ENCODE measurements at regions not wholly inside any gene's neighbourhood (a gene's known extent, or its start where the extent isn't known, plus 50 kb on each side); places are given as distances from the start of the nearest gene placed in this dataset.
"Not testable (repeated sequence)": the region's sequence is repeated elsewhere in the genome, so short reads cannot be mapped to it uniquely, and the experiment has no call there.

DNA sequence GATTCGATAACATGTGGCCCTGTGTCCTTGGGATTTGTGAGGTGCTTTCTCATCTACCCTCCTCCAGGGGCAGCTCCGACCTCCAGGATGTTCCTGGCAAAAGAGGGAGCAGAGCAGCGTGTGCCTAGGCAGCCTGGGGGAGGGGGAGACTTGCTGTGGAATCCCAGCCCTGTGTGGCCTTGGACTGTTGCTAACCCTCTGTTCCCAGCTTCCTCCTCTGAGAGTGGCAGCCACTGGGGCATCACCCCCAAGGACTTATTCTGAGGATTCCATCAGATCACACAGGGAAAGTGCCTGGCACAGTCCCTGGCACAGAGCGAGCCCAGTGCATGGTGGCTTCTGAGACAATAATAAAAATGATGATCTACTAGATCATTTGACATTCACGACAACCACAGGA is 265.1 kb upstream of the MVB12B start:
- ChIA-PET CTCF (no interaction called here), POLR2A (no interaction called here)
- Mint-ChIP-seq H3K27ac (no peak overlapping the region), H3K36me3 (no peaks in the 10 kb centered on the region), H3K4me1 (ENCODE audit: low read depth) (no peaks in the 10 kb centered on the region), H3K4me3 (no peak overlapping the region), H3K27me3 (peaks cover 5% of the 10 kb centered on the region), H3K9me3 (no peaks in the 10 kb centered on the region)
- DNase-seq = no peak
- intact Hi-C loops (cut with micrococcal nuclease) = no loop called here

DNA sequence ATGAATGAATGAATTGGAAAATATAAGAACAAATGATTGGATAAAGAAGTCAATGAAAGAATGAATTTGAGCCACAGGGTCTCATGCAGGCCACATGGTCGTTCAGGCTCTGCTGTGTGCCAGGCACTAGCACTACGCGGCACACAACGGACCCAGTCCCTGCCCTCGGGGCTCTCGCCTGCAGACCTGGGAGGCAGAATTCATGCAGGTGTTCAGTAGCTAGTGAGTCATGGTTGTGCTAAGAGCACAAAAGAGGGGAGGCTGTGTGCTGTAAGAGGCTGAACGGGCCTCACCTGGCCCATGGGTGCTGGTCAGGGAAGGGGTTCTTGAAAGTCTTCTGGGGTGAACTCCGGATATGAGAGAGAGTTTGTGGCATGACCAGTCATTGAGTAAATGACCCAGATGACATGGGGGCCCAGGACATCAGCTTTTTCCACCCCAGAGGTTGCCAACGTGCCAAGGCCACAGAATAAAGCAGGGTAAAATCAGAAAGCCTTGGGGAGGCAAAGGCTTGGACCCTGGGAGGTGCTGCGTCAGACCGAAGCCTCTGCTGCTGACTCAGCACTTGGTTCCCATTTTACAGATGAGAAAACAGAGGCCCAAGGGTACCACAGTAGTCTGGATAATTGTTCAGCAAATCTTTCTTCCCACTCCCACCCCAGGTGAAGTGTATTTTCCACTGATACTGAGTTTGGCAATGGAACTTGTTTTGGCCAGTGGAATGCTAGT is 264.3 kb upstream of the MVB12B start:
- CTCF ChIA-PET = no interaction called here
- POLR2A ChIA-PET = no interaction called here
- Mint-ChIP-seq H3K27me3 (peaks cover 5% of the 10 kb centered on the region), H3K4me1 (ENCODE audit: low read depth) (no peaks in the 10 kb centered on the region), H3K36me3 (no peaks in the 10 kb centered on the region), H3K9me3 (no peaks in the 10 kb centered on the region), H3K27ac (no peak overlapping the region), H3K4me3 (no peak overlapping the region)
- intact Hi-C loops (cut with micrococcal nuclease) = no loop called here
- DNase-seq = no peak

DNA sequence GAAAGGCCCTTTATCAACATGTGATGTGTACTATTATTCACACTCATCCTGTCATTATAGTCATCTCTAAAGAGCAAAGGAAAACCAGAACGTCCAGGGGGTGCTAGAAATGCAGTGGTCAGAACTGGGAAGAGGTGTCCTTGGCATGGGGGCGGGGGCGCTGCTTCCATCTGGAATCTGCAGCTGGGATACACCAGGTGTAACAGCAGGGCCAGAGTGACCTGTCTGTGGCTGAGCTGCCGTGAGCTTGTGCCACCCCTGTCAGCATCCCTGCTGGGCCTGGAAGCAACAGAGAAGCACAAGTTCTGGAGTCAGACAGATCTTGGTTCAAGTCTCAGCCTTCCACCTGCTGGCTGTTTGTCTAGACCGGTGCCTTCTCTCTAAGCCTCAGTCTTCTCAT is 263.3 kb upstream of the MVB12B start:
- Mint-ChIP-seq H3K9me3 (no peaks in the 10 kb centered on the region), H3K4me3 (no peak overlapping the region), H3K4me1 (ENCODE audit: low read depth) (no peaks in the 10 kb centered on the region), H3K27ac (no peak overlapping the region), H3K27me3 (peaks cover 5% of the 10 kb centered on the region), H3K36me3 (no peaks in the 10 kb centered on the region)
- ChIA-PET CTCF (no interaction called here), POLR2A (no interaction called here)
- intact Hi-C loops (cut with micrococcal nuclease) = no loop called here
- no peak for DNase-seq

DNA sequence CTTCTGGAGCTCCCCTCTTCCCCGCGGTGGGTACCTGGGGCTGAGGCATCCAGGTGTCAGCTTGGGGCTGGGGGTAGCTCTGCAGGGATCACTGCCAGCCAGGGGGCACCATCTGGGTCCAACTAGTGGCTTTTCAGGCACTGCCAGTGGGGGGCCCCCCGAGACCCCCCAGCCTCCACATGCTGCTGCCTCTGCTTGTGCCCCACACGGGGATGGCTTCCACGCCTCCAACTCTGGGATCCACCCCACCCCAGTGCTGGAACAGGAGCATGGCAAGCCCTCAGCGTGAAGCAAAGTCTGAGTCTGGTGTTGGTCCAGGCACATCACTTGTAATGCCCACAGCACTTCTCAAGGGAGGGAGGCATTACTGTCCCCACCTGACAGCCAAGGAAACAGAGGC is 260.5 kb upstream of the MVB12B start:
- CTCF ChIA-PET = interaction anchor here (0.6 kb wide), 1 partner anchor 492 kb away, joined by 3 read pairs; no protein-coding TSS in a partner anchor
- Mint-ChIP-seq H3K27ac (no peak overlapping the region), H3K9me3 (no peaks in the 10 kb centered on the region), H3K27me3 (peaks cover 5% of the 10 kb centered on the region), H3K4me1 (ENCODE audit: low read depth) (no peaks in the 10 kb centered on the region), H3K4me3 (no peak overlapping the region), H3K36me3 (no peaks in the 10 kb centered on the region)
- intact Hi-C loops (cut with micrococcal nuclease) = no loop called here
- POLR2A ChIA-PET = interaction anchor here (1.0 kb wide), 1 partner anchor 522 kb away, joined by 4 read pairs; no protein-coding TSS in a partner anchor
- no peak for DNase-seq

DNA sequence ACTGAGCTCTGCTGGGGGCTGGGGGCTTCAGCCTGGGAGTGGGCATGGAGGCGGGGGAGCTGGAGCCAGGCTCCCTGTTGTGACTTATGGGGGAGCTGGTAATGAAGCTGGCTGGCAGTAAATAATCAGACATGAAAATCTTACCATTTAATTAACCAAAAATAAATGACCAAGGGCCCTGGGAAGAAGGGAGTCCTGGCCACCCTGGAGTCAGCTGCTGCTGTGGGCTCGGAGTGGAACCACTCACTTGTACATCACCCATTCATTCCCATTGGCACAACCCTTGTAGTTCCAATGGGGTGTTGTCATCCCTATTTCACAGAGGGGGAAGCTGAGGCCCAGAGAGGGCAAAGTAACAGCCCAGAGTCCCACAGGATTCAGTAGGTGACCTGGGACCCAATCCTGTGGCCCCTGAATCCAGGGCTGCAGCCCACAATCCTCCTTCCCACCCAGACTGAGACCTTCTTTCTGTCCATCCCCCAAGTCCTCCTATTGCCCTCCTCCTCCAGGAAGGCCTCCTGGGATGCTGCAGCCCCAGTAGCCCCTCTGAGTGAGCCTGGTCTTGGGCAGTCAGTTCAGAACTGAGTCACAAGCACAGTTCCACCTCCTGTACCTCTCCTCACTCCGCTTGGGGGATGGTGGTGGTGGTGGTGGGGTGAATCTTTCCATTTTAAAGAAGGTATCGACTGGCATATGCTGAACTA is 259.4 kb upstream of the MVB12B start:
- Mint-ChIP-seq H3K36me3 (no peaks in the 10 kb centered on the region), H3K4me3 (no peak overlapping the region), H3K4me1 (ENCODE audit: low read depth) (no peaks in the 10 kb centered on the region), H3K9me3 (no peaks in the 10 kb centered on the region), H3K27me3 (peaks cover 7% of the 10 kb centered on the region), H3K27ac (no peak overlapping the region)
- intact Hi-C loops (cut with micrococcal nuclease) = no loop called here
- ChIA-PET CTCF (no interaction called here), POLR2A (no interaction called here)
- no peak for DNase-seq

DNA sequence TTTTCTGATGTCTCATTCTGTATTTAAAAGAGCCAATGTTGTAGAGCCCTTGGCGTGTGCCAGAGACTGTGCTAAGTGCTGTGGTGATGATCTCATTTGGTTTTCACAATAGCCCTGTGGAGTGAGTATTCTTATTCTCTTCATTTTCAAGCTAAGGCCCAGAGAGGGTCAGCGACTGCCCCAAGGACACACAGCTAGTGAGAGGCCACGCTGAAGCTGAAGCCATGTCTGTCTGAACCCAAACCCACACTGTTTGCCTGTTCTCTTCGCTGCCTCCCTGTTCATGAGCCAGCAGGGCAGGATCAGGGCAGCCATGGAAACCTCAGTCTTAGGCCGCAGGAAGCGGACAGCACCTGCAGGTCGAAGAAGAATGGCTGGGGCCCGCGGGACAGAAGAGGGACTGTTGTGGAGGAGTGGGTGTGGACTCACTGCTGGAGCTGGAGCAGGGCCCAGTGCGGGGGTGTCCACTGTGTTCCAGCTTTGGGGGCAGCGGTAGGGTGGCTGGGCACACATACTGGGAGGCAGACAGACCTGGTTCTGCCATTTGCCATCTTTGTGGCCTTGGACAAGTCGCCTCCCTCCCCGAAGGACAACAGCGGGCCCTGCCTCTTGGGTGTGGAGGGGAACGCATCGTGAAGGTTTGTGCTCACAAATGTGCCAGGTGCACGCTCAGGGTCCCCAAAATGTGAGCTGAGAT is 257.9 kb upstream of the MVB12B start:
- ChIA-PET CTCF (interaction anchor here (1.4 kb wide), 1 partner anchor 661 kb away, joined by 4 read pairs; no protein-coding TSS in a partner anchor), POLR2A (no interaction called here)
- H3K36me3 Mint-ChIP-seq = no peaks in the 10 kb centered on the region
- H3K9me3 Mint-ChIP-seq = no peaks in the 10 kb centered on the region
- H3K27ac Mint-ChIP-seq = no peak overlapping the region
- H3K27me3 Mint-ChIP-seq = peaks cover 11% of the 10 kb centered on the region
- no peak for DNase-seq
- no peak overlapping the region for H3K4me3 Mint-ChIP-seq
- no peaks in the 10 kb centered on the region for H3K4me1 Mint-ChIP-seq (ENCODE audit: low read depth)
- intact Hi-C loops (cut with micrococcal nuclease) = no loop called here

DNA sequence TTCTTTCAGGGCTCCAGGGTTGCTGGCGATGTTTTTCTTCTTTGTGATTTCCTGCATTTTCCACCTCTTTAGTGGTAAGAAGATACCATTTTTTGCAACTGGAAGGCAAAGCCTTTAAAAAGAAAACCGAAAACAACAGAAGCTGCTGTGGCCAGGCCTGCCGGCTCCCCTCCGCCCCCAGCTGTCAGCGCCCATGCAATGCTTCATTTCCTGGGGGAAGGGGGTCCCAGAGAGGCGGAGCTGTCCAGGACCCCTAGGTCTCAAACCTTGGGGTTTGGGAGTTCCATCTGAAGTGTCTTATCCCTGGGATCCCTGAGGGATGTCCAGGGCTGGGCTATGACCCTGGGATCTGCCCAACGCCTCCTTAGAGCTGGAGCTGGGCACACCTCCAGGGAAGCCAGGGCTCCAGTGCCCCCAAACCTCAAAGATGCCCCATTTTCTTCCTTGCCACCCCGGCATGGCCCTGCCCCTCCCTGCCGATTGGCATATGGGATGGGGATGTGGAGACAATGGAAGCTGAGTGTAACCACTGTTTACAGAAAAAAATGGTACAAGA is 257.2 kb upstream of the MVB12B start:
- CTCF ChIA-PET = interaction anchor here (1.4 kb wide), 1 partner anchor 662 kb away, joined by 4 read pairs; no protein-coding TSS in a partner anchor
- Mint-ChIP-seq H3K4me3 (no peak overlapping the region), H3K27ac (no peak overlapping the region), H3K36me3 (no peaks in the 10 kb centered on the region), H3K4me1 (ENCODE audit: low read depth) (no peaks in the 10 kb centered on the region), H3K27me3 (peaks cover 11% of the 10 kb centered on the region), H3K9me3 (no peaks in the 10 kb centered on the region)
- intact Hi-C loops (cut with micrococcal nuclease) = no loop called here
- POLR2A ChIA-PET = no interaction called here
- DNase-seq = no peak

DNA sequence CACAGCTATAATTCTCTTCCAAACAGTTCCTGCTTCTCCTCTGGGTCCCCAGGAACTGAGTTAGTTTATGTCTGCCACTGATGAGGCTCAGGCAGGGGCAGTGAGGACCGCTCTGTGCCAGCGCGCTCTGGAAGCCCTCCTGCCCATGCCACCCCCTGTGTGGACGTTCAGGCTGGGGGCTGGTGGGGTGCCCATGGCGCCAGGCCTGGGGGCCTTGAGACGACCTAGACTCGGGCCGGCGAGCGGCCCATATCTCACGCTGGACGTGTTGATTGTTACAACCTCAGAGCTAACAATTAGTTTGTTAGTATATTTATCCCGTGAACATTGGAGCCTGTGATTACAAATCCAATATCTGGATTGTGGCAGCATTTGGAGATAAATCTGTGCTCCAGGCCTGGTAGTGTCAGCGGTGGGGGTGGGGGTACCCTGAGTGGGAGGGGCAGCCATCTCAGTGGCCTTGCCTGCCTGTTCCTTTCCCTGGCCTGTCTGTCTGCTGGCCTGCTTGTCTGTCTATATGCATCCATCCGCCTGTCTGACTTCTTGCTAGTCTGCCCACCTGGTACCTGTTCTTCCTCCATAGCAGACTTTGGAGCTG is 256.5 kb upstream of the MVB12B start:
- intact Hi-C loops (cut with micrococcal nuclease) = no loop called here
- DNase-seq = no peak
- Mint-ChIP-seq H3K9me3 (no peaks in the 10 kb centered on the region), H3K4me1 (ENCODE audit: low read depth) (no peaks in the 10 kb centered on the region), H3K27ac (no peak overlapping the region), H3K27me3 (peaks cover 11% of the 10 kb centered on the region), H3K36me3 (no peaks in the 10 kb centered on the region), H3K4me3 (no peak overlapping the region)
- CTCF ChIA-PET = interaction anchor here (1.4 kb wide), 1 partner anchor 662 kb away, joined by 4 read pairs; no protein-coding TSS in a partner anchor
- POLR2A ChIA-PET = no interaction called here

DNA sequence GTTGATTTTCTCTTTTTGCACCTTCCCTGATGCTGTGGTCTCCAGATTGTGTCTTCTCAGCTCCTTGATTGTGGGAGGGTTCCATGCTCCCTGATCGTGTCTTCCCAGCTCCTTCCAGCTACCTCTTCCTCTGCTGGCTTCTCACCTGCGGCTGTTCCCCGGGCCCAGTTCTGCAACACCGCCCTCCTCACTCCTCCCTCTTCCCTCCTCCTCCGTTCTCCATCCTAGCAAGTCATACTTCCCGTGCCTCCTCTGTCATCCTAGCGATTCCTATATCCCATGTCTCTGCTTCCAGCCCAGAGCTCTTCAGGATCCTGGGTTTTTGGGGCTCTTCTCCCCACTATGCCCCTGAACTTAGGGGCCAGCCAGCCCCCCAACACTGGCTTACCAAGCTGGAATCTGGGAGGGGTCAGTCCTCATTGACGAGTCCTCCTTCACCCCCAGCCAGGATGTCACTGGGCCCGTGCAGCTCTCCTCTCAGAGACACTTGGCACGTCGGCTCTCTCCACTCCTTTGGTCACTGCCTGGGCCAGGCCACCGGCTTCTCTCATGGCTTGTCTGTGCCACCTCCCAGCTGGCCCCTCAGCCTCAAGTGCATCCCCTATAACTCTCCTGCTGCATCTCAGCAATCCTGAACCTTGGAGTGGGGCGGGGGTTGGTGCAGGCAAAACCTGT is 255.4 kb upstream of the MVB12B start:
- Mint-ChIP-seq H3K4me1 (ENCODE audit: low read depth) (no peaks in the 10 kb centered on the region), H3K4me3 (no peak overlapping the region), H3K27ac (no peak overlapping the region), H3K36me3 (no peaks in the 10 kb centered on the region), H3K27me3 (peaks cover 8% of the 10 kb centered on the region), H3K9me3 (no peaks in the 10 kb centered on the region)
- ChIA-PET CTCF (no interaction called here), POLR2A (no interaction called here)
- intact Hi-C loops (cut with micrococcal nuclease) = no loop called here
- no peak for DNase-seq

DNA sequence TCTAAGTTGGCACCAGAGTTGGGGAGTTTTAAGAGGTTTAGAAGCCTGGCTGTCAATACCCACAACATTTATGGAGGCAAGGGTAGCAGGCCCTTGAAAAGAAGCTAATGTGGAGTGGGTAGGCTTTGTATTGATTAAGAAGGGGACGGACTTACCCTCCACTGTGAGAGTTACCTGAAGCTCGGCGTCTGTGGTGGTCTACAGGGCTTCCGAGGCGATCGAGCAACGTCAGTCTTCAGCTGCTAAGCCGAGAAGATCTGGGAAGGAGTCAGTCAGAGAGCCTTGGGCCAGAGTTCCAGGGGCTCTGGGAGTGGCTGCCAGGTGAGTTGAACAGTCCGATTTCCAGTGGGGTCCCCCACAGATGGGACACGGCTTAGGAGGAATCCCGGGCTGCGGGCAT is 249.0 kb upstream of the MVB12B start:
- not testable (repeated sequence) for H3K36me3 Mint-ChIP-seq

DNA sequence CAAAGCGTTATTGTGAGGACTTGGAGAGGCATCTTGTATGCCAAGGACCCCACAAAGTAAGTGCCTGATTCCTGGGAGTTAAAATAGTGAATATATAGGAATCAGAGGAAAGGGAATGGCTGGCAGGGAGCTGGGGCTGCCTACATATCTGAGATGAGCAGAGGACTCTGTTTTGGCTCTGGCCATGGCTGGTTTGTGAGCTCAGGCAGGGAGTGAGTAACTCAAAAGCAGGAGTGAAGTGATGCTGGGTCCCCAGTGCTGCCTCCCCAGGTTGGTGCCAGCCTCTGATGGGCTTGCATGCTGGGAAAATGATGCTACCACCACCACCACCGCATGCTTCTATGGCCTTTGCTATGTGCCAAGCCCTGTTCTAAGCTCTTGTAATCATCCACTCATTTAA is 246.0 kb upstream of the MVB12B start:
- Mint-ChIP-seq H3K27me3 (peaks cover 34% of the 10 kb centered on the region), H3K4me3 (no peak overlapping the region), H3K27ac (no peak overlapping the region), H3K36me3 (no peaks in the 10 kb centered on the region), H3K4me1 (ENCODE audit: low read depth) (peaks cover 12% of the 10 kb centered on the region), H3K9me3 (no peaks in the 10 kb centered on the region)
- CTCF ChIA-PET = no interaction called here
- POLR2A ChIA-PET = no interaction called here
- DNase-seq = no peak
- intact Hi-C loops (cut with micrococcal nuclease) = no loop called here

More for the DNA sequence above, 249.0 kb upstream of the MVB12B start:
- POLR2A ChIA-PET; H3K4me1 Mint-ChIP-seq (ENCODE audit: low read depth); H3K9me3 Mint-ChIP-seq; H3K4me3 Mint-ChIP-seq; H3K27ac Mint-ChIP-seq; intact Hi-C loops (cut with micrococcal nuclease); DNase-seq; CTCF ChIA-PET: not testable (repeated sequence)
- peaks cover 19% of the 10 kb centered on the region for H3K27me3 Mint-ChIP-seq

DNA sequence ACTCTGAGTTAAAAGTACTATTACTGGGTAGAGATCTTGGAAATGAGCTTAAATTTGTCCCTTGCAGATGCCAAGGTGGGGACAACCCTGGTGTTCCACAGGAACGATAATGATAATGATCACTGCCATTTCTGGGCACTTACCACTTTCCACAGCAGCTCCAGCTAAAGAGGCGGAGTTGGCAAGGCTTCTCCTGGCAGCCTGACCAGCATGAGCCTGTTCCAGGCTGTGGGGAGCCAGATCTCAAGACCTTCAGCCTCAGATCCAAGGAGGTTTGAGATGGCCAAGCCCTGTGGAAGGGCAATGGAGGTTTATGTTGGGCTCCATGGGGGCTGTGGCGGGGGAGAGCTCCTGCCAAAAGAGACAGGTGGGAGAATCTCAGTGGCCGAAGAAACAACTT is 244.9 kb upstream of the MVB12B start:
- CTCF ChIA-PET = no interaction called here
- H3K27ac Mint-ChIP-seq = no peak overlapping the region
- peaks cover 34% of the 10 kb centered on the region for H3K27me3 Mint-ChIP-seq
- POLR2A ChIA-PET = no interaction called here
- no peak for DNase-seq
- peaks cover 12% of the 10 kb centered on the region for H3K4me1 Mint-ChIP-seq (ENCODE audit: low read depth)
- no peaks in the 10 kb centered on the region for H3K36me3 Mint-ChIP-seq
- no peaks in the 10 kb centered on the region for H3K9me3 Mint-ChIP-seq
- H3K4me3 Mint-ChIP-seq = no peak overlapping the region
- intact Hi-C loops (cut with micrococcal nuclease) = no loop called here

Measured in activated CD4-positive, alpha-beta memory T cell treated with anti-CD3 and anti-CD28 coated beads for 36 hours (primary cell).